Ovary (tissue), 7 donors: ENCODE measurements at regions not wholly inside any gene's neighbourhood (a gene's known extent, or its start where the extent isn't known, plus 50 kb on each side); places are given as distances from the start of the nearest gene placed in this dataset.

ENCODE experiments used
- DNase-seq, 5 donors: peaks; one replicate each; pipeline ENCODE4 v3.0.0-alpha.2; 2019 to 2020
- H3K27ac ChIP-seq, 2 donors: fragments of 200-600 bp; one replicate each; pipeline versions ENCODE4 v1.5.1 to v1.8.0; 2019 to 2022
- H3K27me3 ChIP-seq: fragments of 200-600 bp; one replicate; pipeline ENCODE4 v1.8.0; 2022
- H3K36me3 ChIP-seq: fragments of 200-600 bp; sonication (generic); one replicate; pipeline ENCODE4 v1.5.1; 2019
- H3K4me1 ChIP-seq: one replicate; pipeline ENCODE4 v1.8.1; 2013; ENCODE audit warnings: mild to moderate bottlenecking, moderate library complexity; ENCODE audit not compliant: insufficient read depth
- H3K4me3 ChIP-seq: fragments of 200-600 bp; sonication (generic); one replicate; pipeline ENCODE4 v1.5.1; 2017
- H3K9me3 ChIP-seq, 2 donors: fragments of 200-600 bp in 1 of 2; sonication (generic) in 1 of 2; one replicate each; pipeline versions ENCODE4 v1.5.1 to v1.8.1; 2013 to 2019; ENCODE audit warnings: mild to moderate bottlenecking in 1 of 2, moderate library complexity in 1 of 2
- EP300 ChIP-seq: sonication (generic); formaldehyde crosslinking; IDR thresholded peaks from one replicate; pipeline ENCODE4 v1.6.1; 2017; ENCODE audit warnings: antibody characterized with exemption
- POLR2A ChIP-seq: fragments of 450-650 bp; IDR thresholded peaks from one replicate; pipeline ENCODE4 v1.6.1; 2017; ENCODE audit warnings: antibody characterized with exemption, mild to moderate bottlenecking, moderate library complexity
- WGBS, 3 donors: extraction: QIAGEN DNeasy Blood & Tissue Kit in 1 of 3; methylation state at CpG; one replicate each; pipeline versions ENCODE4 v1.1.5 to v1.1.7; 2013 to 2017; 5-methylcytosine and 5-hydroxymethylcytosine counted together
- intact Hi-C, 4 donors: fragments of 100-400 bp; cut with DNase I; formaldehyde crosslinking; loops; one replicate each; pipeline versions ENCODE4 v1.11.0 to v1.15.1; 2022 to 2023
- TF ChIP-seq, protein P1 (sequence below), 3 donors: fragments of 450-650 bp in 2 of 3; fragments of 200-600 bp in 1 of 3; IDR thresholded peaks; one replicate each; pipeline versions ENCODE4 v1.5.1 to v1.8.0; 2016 to 2022; ENCODE audit warnings: antibody characterized with exemption in 3 of 3, mild to moderate bottlenecking in 1 of 3
- donor health status: DM: no; HTN: no; CAD: no; lungs with moderate emphysema.
- donor health status: DM: no; HTN: no; CAD: no.
- donor health status: Bipolar disorder and iron deficiency.
- donor health status: DM: no; HTN: no; CAD: no.
- donor health status: DM: yes; HTN: yes; CAD: no.

DNA sequence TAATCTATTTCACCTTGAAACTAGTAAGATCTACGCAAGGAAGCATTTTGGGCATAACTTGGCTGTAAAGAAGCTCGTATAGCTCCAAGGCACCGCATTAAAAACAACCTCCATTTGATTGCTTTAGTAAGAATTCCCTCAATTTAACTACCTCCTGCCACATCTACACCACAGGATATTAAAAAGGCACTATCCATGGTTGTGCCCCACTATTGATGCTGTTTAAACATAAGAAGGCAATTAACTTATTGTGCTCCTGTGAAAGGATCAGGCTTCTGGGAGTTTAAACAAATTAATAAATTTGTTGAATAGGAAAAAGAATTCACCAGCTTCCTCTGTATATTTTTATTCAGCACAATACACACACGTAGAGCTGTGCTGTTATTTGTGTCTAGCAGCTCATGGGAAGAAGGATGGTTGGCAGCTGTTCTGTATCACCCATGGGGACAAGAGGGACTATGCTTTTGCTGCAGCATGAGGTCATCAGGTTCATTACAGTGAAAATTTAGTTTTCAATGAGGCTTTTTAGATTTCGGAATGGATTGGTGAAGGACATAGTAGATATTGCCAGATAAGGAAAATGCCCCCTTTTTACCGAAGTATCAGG lies 513.3 kb downstream of the HAO1 start:
- TF ChIP-seq, protein P1, sequence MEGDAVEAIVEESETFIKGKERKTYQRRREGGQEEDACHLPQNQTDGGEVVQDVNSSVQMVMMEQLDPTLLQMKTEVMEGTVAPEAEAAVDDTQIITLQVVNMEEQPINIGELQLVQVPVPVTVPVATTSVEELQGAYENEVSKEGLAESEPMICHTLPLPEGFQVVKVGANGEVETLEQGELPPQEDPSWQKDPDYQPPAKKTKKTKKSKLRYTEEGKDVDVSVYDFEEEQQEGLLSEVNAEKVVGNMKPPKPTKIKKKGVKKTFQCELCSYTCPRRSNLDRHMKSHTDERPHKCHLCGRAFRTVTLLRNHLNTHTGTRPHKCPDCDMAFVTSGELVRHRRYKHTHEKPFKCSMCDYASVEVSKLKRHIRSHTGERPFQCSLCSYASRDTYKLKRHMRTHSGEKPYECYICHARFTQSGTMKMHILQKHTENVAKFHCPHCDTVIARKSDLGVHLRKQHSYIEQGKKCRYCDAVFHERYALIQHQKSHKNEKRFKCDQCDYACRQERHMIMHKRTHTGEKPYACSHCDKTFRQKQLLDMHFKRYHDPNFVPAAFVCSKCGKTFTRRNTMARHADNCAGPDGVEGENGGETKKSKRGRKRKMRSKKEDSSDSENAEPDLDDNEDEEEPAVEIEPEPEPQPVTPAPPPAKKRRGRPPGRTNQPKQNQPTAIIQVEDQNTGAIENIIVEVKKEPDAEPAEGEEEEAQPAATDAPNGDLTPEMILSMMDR (IDR thresholded peaks at IDR 0.05) = no peak
- TF ChIP-seq EP300 = no peak
- no peak for TF ChIP-seq POLR2A
- Histone ChIP-seq H3K27me3 (no peaks in the 10 kb centered on the region), H3K9me3 (no peaks in the 10 kb centered on the region), H3K4me1 (no peaks in the 10 kb centered on the region), H3K36me3 (no peaks in the 10 kb centered on the region), H3K27ac (no peak overlapping the region), H3K4me3 (no peak overlapping the region)
- no peak for DNase-seq
- WGBS, 3 donors = 53 to 66% (median 54%) methylated on average over 6 of the region's 6 CpGs
- intact Hi-C loops = no loop called here

DNA sequence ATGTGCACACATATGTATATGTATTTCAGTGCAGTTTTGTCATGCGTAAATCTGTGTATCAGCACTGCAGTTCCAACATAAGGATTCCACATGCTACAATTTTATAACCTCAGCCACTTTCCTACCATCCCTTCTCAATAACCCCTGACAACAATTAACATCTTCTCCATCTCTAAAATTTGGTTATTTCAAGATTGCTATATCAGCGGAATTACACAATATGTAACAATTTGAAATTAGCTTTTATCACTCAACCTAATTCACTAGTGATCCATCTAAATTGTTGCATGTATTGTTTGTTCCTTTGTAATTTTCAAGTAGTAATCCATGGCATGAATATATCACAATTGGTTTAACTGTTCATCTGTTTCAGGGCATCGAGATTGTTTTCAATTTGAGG lies 511.3 kb downstream of the HAO1 start:
- Histone ChIP-seq H3K9me3 (no peaks in the 10 kb centered on the region), H3K4me1 (no peaks in the 10 kb centered on the region), H3K36me3 (no peaks in the 10 kb centered on the region), H3K4me3 (no peak overlapping the region), H3K27me3 (no peaks in the 10 kb centered on the region), H3K27ac (no peak overlapping the region)
- intact Hi-C loops = no loop called here
- no peak for DNase-seq
- TF ChIP-seq POLR2A (no peak), EP300 (no peak)
- TF ChIP-seq, protein P1 (IDR thresholded peaks at IDR 0.05) = no peak
- WGBS, 3 donors = 88 to 93% (median 90%) methylated on average over 3 of the region's 3 CpGs

DNA sequence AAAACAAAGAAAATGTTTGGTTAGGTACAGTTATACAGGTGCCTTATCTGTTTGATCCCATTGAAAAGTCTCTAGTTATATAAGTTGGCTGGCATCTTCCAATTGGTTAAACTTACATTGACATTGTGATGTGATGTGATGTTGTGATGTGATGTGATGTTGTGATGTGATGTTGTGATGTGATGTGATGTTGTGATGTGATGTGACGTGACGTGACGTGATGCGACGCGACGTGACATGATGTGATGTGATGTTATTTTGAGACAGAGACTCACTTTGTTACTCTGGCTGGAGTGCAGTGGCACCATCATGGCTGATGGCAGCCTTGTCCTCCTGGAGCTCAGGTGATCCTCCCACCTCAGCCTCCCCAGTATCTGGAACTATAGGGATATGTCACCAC lies 507.6 kb downstream of the HAO1 start:
- H3K27me3 ChIP-seq = no peaks in the 10 kb centered on the region
- 73 to 96% (median 95%) methylated on average over 7 of the region's 7 CpGs for WGBS, 3 donors
- no peaks in the 10 kb centered on the region for H3K9me3 ChIP-seq

DNA sequence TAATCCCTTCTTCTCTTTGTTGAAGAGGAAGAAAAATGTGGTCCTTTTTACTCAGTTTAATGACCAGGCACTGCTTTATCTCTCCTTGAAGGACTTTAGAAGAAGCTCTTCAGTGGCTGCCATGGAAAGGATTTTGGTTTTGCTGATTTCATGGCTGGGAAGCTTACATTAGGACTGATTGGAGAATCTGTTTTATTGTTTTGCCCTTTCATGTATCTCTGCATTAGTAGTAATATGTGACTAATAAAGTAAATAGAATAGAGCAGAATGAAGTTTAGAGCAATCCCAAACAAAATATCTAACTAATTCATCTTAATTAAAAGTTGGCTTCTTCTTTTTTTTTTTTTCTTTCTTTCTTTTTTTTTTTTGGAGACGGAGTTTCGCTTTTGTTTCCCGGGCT lies 502.9 kb downstream of the HAO1 start:
- Histone ChIP-seq H3K36me3 (no peaks in the 10 kb centered on the region), H3K27ac (no peak overlapping the region), H3K27me3 (no peaks in the 10 kb centered on the region), H3K4me1 (no peaks in the 10 kb centered on the region), H3K9me3 (no peaks in the 10 kb centered on the region), H3K4me3 (no peak overlapping the region)
- no peak for DNase-seq
- TF ChIP-seq, protein P1 (IDR thresholded peaks at IDR 0.05) = no peak
- TF ChIP-seq POLR2A (no peak), EP300 (no peak)
- 85 to 92% (median 88%) methylated on average over 3 of the region's 3 CpGs for WGBS, 3 donors
- intact Hi-C loops = no loop called here

More for the DNA sequence above, 507.6 kb downstream of the HAO1 start:
- no peaks in the 10 kb centered on the region for H3K36me3 ChIP-seq
- no peak for DNase-seq
- no peaks in the 10 kb centered on the region for H3K4me1 ChIP-seq
- TF ChIP-seq EP300 (no peak), POLR2A (no peak)
- TF ChIP-seq, protein P1 (IDR thresholded peaks at IDR 0.05) = no peak
- intact Hi-C loops = no loop called here
- H3K27ac ChIP-seq = no peak overlapping the region
- no peak overlapping the region for H3K4me3 ChIP-seq
